ENCODE measurements at regions not wholly inside any gene's neighbourhood (a gene's known extent, or its start where the extent isn't known, plus 50 kb on each side); places are given as distances from the start of the nearest gene placed in this dataset.
"Not testable (repeated sequence)": the region's sequence is repeated elsewhere in the genome, so short reads cannot be mapped to it uniquely, and the experiment has no call there.

- no peak for DNase-seq
Measured at GRCh38 chr12:28023156-28023887, 50.8 kb upstream of the PTHLH start.

DNA sequence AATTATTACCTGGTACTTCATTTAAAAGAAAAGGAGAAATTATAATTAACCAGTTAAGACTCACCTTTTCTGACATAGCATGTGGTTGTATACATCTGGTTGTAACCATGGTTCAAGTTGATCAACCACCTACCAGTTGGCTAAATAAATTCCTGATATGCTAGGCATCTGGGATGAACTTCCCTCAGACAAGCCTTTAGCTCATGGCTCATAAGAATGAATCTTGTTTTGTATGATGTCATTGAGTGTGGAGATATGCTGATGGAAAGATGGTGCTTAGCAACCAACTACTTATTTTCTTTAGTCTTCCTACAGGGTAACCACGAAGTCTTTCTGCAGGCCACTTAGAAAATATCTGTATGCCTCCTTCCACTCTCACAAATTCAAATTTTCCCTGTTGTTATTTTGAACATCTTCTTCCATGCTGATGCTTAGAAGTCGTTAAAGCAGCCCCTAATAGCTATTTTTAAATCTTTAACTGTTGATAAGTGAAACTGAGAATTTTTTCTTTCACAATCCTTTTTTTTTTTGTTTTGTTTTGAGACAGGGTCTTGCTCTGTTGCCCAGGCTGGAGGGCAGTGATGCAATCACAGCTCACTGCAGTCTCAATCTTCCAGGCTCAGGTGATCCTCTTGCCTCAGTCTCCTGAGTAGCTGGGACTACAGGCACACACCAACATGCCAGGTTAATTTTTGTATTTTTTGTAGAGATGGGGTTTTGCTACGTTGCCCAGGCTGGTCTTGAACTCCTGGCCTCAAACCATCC, 51.9 kb upstream of the PTHLH start:
- DNase-seq = no peak

- DNase-seq = no peak
Measured at GRCh38 chr12:28025821-28026505, 53.4 kb upstream of the PTHLH start.

DNA sequence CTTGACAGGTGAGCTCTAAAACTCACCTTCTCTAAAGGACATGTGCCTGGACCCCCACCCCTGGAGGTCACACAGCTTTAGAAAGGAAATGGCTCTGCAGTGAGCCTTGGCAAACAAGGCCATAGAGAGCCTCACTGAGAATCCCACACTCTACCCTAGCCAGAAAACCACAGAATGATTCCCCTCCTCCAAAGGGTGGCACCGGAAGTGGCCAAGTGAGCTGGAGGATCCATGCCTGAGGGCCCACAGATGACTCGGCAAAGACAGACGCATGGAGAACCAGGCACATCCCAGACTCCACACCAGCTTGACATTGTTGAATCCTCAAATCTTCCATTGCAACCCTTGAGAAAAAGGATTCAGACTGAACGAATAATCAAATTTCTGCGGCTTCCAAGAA, 54.2 kb upstream of the PTHLH start:
- no peak for DNase-seq

DNA sequence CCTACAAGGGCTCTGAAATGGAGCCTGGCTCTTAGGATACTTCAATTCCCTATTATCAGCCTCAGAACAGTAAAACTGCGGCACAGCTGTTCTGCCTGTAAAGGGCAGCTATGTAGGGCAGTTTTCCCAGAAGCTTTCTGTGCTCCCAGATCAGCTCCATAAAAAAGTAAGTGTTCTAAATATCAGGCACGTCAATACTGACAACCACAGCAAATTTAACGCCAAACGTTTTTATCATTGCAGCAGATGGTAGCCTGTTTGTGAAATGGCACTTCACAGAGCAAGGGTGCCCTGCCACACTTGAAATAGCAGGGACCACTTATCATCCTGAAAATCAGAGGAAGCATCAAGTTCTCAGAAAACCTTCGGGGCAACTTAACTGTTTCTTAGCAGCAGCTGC, 54.8 kb upstream of the PTHLH start:
- no peak for DNase-seq

DNA sequence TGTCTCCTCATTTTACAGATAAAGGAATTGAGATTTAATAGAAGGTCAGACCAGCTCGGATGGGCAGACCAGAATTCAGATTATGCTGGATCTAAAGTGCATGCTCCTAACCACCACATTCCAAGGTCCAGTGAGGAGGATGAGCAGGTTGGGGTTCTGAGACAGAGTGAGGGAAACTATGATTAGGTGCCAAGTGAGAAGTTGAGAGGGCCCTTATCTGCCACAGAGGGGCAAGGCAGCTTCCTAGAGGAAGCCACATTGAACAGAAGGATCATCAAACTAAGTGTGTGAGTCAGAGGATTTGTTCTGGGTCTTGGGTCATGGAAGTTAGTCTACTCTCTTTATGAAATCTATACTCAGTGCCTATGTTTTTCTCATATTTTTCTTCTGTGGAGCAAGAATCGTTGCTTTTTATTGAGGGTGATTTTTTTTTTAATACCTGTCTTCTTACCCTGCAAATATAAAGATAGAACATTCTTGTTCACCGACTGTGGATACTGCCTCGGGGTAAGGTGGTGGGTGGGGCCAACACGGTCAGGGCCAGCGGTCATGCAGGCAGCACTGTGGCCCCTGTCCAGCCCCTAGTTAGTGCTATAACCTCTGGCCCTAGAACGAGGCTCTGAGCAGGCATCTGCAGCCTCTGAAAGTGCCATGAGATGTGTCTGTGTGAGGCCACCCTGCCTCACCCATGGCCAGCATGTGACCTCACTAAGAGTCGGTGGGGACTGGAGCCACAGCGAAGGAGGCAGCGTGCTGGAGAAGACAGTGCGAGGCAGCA, 55.6 kb upstream of the PTHLH start:
- DNase-seq = no peak

GRCh38 chr12:28032811-28033537, 60.4 kb upstream of the PTHLH start:
- DNase-seq = no peak

- no peak for DNase-seq
Measured at GRCh38 chr12:28033538-28033915, 61.0 kb upstream of the PTHLH start.

DNA sequence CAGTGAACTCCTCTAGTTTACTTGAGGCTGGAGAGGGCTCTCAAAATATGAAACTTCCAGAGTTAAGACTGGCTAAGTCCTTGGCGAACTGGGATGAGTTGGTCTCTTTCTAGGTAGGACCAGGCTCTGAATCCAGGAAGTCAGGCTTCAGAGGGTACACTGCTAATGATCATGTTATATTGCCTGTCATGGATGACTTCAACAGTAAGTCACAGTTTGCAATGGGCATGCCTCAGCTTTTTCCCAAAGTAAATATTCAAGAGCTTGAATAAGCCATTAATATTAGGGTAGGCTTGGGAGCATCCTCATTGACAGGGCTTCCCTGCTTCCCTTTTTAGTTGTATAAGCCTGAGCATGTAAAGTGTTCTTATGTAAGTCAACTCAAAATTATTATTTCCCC, 61.7 kb upstream of the PTHLH start:
- no peak for DNase-seq

- no peak for DNase-seq
Measured at GRCh38 chr12:28035500-28035899, 63.0 kb upstream of the PTHLH start.

DNA sequence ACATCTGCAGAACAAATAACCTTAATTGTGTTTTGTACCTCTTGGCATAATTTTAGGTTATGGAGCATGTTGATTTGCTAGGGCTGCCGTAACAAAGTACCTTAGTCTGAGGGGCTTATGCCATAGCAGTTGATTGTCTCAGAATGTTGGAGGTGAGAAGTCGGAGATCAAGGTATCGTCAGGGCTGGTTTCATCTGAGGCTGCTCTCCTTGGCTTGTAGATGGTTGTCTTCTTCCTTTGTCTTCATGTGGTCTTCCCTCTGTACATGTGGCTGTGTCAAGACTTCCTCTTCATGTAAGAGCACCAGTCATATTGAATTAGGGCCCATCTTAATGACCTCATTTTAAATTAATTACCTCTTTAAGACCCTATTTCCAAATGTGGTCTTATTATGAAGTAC, 64.4 kb upstream of the PTHLH start:
- DNase-seq = no peak

DNA sequence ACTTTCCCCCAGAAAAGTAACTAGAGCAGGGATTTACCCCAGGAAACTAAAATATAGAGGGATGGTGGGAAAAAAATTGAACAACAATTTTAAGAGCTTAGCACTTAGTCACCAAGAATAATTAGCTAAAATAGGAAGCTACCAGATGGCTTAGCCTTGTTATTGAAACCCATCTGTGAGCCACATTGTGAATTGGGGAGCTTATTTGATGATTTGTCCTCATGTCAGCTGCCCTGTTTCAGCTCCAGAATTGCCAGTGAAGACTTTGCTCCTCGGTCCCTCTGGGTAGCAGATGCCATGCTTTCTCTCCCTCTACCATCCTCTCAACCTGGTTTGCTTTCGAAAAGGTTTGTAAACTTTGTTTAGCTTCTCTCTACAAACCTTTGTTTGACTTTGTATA, 67.7 kb upstream of the PTHLH start:
- no peak for DNase-seq

- DNase-seq = not testable (repeated sequence)
Measured at GRCh38 chr12:28046600-28046999, 74.1 kb upstream of the PTHLH start.

GRCh38 chr12:28050606-28051005, 78.1 kb upstream of the PTHLH start:
- no peak for DNase-seq

DNA sequence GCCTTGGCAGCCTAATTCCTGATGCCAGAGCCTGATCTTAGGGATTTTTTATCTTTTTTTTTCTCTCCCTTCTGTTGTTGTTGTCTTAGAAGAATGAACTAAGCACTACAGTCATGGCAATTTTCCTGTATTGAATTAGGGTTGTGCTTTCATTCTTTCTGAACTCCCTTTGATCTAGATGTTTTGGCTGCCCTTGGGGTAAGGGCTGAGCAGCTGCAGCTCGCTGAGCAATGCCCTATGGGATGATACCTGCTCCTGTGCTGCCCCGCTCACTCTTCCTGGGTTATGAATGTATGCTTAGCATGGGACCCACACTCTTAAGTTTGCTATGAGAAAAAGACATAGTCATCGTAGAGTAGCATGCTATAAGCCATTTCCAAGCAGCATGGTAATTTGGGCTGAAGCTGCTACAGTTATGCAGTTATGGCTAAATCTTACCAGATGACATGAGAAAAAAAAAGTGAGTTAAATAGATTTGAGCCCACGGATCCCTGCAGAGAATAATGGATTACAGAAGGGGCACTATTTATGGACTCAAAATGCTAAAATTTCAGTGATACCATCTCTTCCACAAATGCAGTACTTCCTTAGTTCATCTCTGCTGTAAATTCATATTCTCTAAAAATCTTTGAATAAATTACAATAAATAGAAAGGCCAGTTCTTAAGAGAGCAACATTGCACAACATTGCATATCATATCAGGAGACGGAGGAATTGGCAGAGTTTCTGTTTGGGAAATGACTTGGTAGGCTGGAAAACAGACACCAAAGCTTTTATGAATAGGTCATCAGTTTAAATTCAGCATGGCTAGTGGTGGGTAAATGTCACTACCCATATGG, 79.2 kb upstream of the PTHLH start:
- no peak for DNase-seq

DNA sequence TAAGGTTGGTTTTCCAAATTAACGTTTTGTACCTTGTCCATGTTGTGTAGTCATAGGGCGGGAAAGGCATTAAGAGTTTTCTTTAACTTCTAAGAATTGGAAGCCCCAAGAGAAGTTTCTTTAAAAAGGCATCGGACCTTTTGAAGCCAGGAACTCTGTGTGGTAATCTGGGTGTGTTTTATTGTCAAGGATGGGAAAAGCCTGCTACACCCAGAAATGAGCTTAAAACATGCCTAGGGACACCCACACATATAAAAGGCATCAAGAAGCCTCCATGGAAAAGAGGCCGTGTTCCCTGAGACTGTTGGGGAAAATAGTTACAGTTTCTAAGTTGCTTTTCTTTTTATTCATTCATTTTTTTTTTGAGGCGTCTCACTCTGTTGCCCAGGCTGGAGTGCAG, 81.0 kb upstream of the PTHLH start:
- no peak for DNase-seq

GRCh38 chr12:28054583-28054982, 82.0 kb upstream of the PTHLH start:
- DNase-seq = no peak

DNA sequence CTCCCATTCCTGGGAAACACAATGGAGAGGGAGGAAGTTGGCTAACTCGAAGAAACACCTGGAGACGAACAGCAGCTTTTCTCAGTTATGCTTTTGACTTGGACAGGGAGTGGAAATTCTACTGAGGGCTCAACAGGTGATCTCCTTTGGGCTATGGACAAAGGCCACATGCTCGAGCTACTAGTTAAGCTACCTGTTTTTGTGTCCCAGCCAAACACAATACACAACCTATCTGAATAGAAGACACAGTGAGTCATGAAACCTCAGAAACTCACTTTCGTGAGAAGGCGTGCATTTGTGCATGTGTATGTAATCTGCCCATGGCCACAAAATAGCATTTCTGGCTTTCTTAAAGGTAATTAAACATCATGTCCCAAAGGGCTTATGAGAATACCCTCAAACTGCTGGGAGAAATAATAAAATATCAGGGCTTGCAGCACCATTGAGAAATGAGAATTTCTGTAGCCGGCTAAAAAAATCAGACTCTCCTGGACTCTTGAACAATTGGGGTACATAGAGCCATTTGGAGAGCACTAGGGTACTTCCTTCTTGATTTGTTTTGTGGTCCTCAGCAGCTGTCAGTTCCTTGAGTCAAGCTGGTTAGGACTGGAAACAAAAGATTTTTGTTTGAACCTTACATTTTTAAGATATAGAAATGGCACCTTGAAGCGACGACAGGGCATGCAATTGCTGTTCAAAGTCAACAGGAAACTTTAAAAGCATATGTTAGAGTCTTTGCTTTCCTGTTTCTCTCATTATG, 85.5 kb upstream of the PTHLH start:
- DNase-seq = no peak

DNA sequence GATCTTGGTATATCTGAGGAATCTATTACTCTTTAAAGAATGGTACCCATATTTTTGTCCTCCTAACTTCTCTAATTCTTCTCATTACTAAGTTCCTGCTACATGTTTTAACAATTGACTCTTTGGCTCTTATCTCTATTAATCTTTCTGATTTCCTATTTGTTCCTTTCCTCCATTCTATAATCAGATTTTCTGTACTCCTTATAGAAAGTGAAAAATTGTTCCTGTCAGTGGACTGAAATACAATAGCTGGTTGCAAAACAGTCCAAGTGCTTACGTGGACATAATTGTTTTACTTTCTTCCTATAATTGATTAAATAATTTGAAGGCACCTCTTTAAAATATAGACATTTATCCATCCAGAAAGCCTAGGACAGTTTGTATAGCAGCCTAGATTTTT, 86.7 kb upstream of the PTHLH start:
- no peak for DNase-seq

DNA sequence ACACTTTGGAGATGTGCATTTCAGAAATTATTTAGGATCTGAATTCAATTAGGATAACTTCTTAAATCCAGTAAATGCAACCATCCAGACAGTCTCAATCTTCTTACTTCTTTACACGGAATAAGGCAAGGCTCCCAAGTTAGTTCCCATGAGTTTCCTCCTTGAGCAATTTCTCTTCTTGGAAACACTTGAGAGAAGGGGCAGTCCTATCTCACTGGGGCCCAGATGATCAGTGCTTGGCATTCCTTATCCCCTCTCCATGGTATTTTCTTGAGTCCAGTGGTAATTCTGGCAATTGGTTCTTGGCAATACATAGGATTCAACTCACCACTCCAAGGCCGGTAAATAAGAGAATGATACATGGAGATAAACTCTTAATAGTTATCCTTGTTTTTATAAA, 87.1 kb upstream of the PTHLH start:
- no peak for DNase-seq

DNA sequence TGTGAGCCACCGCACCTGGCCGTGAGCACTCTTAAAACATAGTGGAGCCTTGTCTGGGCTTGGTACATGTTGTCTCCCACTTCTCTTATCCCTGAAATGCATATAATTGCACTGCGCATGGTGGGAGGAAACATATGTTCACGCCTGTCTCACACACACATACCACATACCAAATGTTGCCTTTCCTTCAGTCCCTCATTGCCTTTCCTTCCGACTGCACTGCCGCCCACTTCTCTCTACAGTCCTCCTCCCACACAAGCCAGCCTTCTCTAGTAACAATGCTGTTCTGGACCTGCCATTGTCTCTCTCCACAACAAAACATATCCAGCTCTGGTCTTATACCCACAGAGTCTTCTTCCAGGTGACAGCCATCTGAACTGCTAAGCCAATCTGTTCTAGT, 88.3 kb upstream of the PTHLH start:
- DNase-seq = no peak

All from NCI-H2081 treated with DMSO at 0.1 percent for 48 hours (cell line).